Fibroblast of upper back skin (primary cell): ENCODE measurements at regions not wholly inside any gene's neighbourhood (a gene's known extent, or its start where the extent isn't known, plus 50 kb on each side); places are given as distances from the start of the nearest gene placed in this dataset.

ENCODE experiments used
- DNase-seq: peaks from one replicate; pipeline ENCODE4 v3.0.0-alpha.2; 2013

GRCh38 chr5:37900692-37901091 is 60.9 kb upstream of the GDNF start:
- peak; percentile 48 for DNase-seq

GRCh38 chr5:37899037-37899436 is 59.2 kb upstream of the GDNF start:
- no peak for DNase-seq

GRCh38 chr5:37896159-37896558 is 56.3 kb upstream of the GDNF start:
- no peak for DNase-seq

GRCh38 chr5:37893434-37894134 is 53.7 kb upstream of the GDNF start:
- no peak for DNase-seq

- DNase-seq: no peak
These were observed 52.7 kb upstream of the GDNF start for GRCh38 chr5:37892586-37892985.

- no peak for DNase-seq
These were observed 52.0 kb upstream of the GDNF start for GRCh38 chr5:37891832-37892231.

- peak; percentile 89 for DNase-seq
These were observed 49.9 kb upstream of the GDNF start for GRCh38 chr5:37889612-37890317.
